Naive thymus-derived CD4-positive, alpha-beta T cell (primary cell): ENCODE measurements at regions not wholly inside any gene's neighbourhood (a gene's known extent, or its start where the extent isn't known, plus 50 kb on each side); places are given as distances from the start of the nearest gene placed in this dataset.

Experiments
- ATAC-seq: fragments of 150-1000 bp; cut with Tn5 transposase; 2 replicates; pipeline ENCODE4 v1.10.0; 2021; ENCODE audit warnings: mild to moderate bottlenecking, moderate library complexity
- CTCF ChIA-PET: fragments of 350-600 bp; sonication (Branson Sonifier 250); formaldehyde crosslinking; loops from one replicate; lab custom pipeline; 2021; ENCODE audit warnings: antibody characterized with exemption; lab: Charles Lee
- POLR2A ChIA-PET: fragments of 350-600 bp; sonication (Branson Sonifier 250); formaldehyde crosslinking; loops from one replicate; lab custom pipeline; 2021; ENCODE audit warnings: antibody characterized with exemption, inconsistent platforms; lab: Charles Lee
- DNase-seq, 9 donors: peaks; one replicate each; pipeline versions ENCODE4 v3.0.0 to v3.0.0-alpha.2; 2020 to 2022; ENCODE audit warnings: mixed read lengths in 1 of 9
- H3K27ac ChIP-seq: one replicate; pipeline ENCODE4 v1.7.0; 2013; ENCODE audit warnings: mild to moderate bottlenecking, low read depth, low read length, moderate library complexity
- H3K27me3 ChIP-seq, 2 donors: one replicate each; pipeline ENCODE4 v1.7.0; 2013; ENCODE audit warnings: low read length in 2 of 2, mild to moderate bottlenecking in 2 of 2, moderate library complexity in 2 of 2; ENCODE audit not compliant: control insufficient read depth in 2 of 2, insufficient read depth in 2 of 2
- H3K36me3 ChIP-seq, 3 experiments: 1 replicate in 2 of 3; 2 replicates in 1 of 3; pipeline ENCODE4 v1.7.0; 2013; ENCODE audit warnings: low read length in 3 of 3, mild to moderate bottlenecking in 3 of 3, moderate library complexity in 1 of 3; ENCODE audit not compliant: insufficient read depth in 3 of 3, control insufficient read depth in 2 of 3
- H3K4me1 ChIP-seq, 2 donors: one replicate each; pipeline ENCODE4 v1.7.0; 2013; ENCODE audit warnings: low read length in 2 of 2, mild to moderate bottlenecking in 2 of 2, moderate library complexity in 1 of 2; ENCODE audit not compliant: control insufficient read depth in 2 of 2, insufficient read depth in 2 of 2
- H3K4me3 ChIP-seq: 2 replicates; pipeline ENCODE4 v1.7.0; 2013; ENCODE audit warnings: mild to moderate bottlenecking, low read length
- H3K9me3 ChIP-seq, 3 experiments: 1 replicate in 2 of 3; 2 replicates in 1 of 3; pipeline ENCODE4 v1.7.0; 2013; ENCODE audit warnings: low read length in 3 of 3; ENCODE audit not compliant: control insufficient read depth in 2 of 3
- H3K27ac Mint-ChIP-seq, 9 donors: one replicate each; pipeline ENCODE4 v1.8.0; 2020 to 2022; ENCODE audit warnings: mixed read lengths in 9 of 9, mild to moderate bottlenecking in 8 of 9, moderate library complexity in 5 of 9, inconsistent platforms in 2 of 9
- H3K27me3 Mint-ChIP-seq, 5 donors: one replicate each; pipeline ENCODE4 v1.8.0; 2021 to 2022; ENCODE audit warnings: mixed read lengths in 5 of 5, mild to moderate bottlenecking in 1 of 5
- H3K36me3 Mint-ChIP-seq, 5 donors: one replicate each; pipeline ENCODE4 v1.8.0; 2020 to 2022; ENCODE audit warnings: mixed read lengths in 5 of 5, mild to moderate bottlenecking in 3 of 5, inconsistent platforms in 1 of 5
- H3K4me1 Mint-ChIP-seq, 7 donors: one replicate each; pipeline ENCODE4 v1.8.0; 2020 to 2022; ENCODE audit warnings: mixed read lengths in 7 of 7, mild to moderate bottlenecking in 3 of 7, inconsistent platforms in 1 of 7
- H3K4me3 Mint-ChIP-seq, 10 donors: one replicate each; pipeline ENCODE4 v1.8.0; 2020 to 2022; ENCODE audit warnings: mild to moderate bottlenecking in 10 of 10, mixed read lengths in 10 of 10, moderate library complexity in 6 of 10, inconsistent platforms in 2 of 10
- H3K9me3 Mint-ChIP-seq, 11 donors: one replicate each; pipeline ENCODE4 v1.8.0; 2020 to 2022; ENCODE audit warnings: mixed read lengths in 11 of 11, mild to moderate bottlenecking in 4 of 11, inconsistent platforms in 1 of 11, moderate library complexity in 1 of 11
- intact Hi-C, 2 donors: fragments of 100-400 bp; cut with micrococcal nuclease; formaldehyde crosslinking; loops; one replicate each; pipeline ENCODE4 v1.15.1; 2023

DNA sequence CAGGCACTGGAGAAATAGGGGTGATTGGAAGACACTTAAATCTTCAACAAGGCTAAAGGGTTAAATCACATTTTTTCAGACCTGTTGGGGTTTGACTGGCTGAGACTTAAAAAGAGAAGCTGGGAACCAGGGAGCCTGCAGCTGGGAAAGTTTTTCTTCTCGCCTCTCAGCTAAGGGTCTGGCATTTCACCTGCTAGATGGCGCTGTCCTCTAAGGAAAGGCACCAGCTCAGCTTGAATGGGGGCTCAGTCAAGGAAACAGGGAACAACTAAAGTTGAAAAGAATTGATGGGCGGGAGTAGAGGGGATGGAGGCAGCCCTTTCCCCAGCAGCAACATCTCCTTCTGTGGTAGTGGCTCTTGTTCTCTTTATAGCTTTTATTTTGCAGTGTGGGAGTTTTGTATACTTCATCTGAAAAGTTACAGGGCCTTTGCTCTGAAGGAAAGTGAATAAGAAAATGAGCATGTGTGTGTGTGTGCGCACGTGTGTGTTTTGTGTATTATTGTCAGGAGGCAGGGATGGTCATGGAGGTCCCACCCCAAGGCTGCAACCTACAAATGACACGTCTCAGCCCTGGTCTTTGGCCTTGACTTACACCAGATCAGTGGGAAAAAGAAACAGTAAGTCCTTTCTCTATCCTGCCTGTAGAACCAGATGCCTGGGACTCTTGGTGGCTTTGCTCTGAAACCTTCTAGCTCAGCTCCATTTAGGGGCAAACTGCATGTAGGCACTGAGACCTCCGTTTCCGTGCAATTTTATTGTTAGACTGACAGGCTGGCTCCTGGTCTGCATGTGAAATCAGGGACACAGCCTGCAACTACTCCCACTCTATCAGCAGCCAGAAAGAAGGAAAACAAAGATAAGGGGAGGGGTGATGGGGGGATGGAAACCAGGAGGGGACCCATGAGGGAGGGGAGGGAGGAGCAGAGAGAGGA, 316.2 kb upstream of the CLINT1 start:
- ATAC-seq (peak; percentile 65), DNase-seq (peak; percentile 11 to 58 (median 46))
- no peaks in the 10 kb centered on the region for H3K9me3 ChIP-seq
- ChIA-PET CTCF (interaction anchor here (0.6 to 3.1 kb wide), 14 partner anchors 13 to 1760 kb away, joined by 3 to 38 read pairs (median 4); no protein-coding TSS in a partner anchor), POLR2A (no interaction called here)
- no peak overlapping the region for H3K27ac ChIP-seq
- peaks cover 0 to 10% (median 4%) of the 10 kb centered on the region in 5 donors for H3K27me3 Mint-ChIP-seq
- no peaks in the 10 kb centered on the region for H3K27me3 ChIP-seq
- intact Hi-C loops = loop anchor here (1.0 to 10.0 kb wide), 5 partner anchors 359 to 958 kb away; no protein-coding TSS in a partner anchor
- no peak overlapping the region for H3K4me3 Mint-ChIP-seq
- H3K27ac Mint-ChIP-seq = peak overlapping the region in 1 of 9 donors; percentile 41
- H3K4me1 ChIP-seq = no peaks in the 10 kb centered on the region
- no peaks in the 10 kb centered on the region for H3K36me3 ChIP-seq
- H3K9me3 Mint-ChIP-seq = no peaks in the 10 kb centered on the region
- no peak overlapping the region for H3K4me3 ChIP-seq
- H3K4me1 Mint-ChIP-seq = peaks cover 0 to 5% (median 0%) of the 10 kb centered on the region in 7 donors
- H3K36me3 Mint-ChIP-seq = no peaks in the 10 kb centered on the region

DNA sequence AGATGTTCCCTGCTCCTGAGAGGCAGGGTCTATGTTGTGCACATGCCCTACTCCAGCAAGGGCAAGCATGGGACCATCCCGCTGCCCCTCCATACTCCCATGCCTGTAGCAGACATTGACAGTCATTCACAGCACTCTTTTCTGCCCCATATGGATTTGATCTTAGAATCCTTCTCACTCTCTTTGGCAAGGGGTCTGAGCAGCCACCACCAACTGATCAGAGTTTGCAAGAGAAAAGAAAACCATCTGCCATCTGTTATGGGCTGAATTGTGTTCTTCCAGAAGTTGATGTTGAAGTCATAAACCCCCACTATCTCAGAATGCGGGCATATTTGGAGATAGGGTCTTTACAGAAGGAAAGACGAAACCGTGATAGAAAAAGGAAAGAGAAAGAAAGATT, 315.1 kb upstream of the CLINT1 start:
- intact Hi-C loops = loop anchor here in 1 of 2 donors (2.0 to 10.0 kb wide), 2 partner anchors 359 to 521 kb away; no protein-coding TSS in a partner anchor
- Histone ChIP-seq H3K9me3 (no peaks in the 10 kb centered on the region), H3K27me3 (no peaks in the 10 kb centered on the region), H3K4me3 (no peak overlapping the region), H3K36me3 (no peaks in the 10 kb centered on the region), H3K27ac (no peak overlapping the region), H3K4me1 (no peaks in the 10 kb centered on the region)
- Mint-ChIP-seq H3K36me3 (no peaks in the 10 kb centered on the region), H3K27me3 (peaks cover 0 to 10% (median 4%) of the 10 kb centered on the region in 5 donors), H3K4me3 (no peak overlapping the region), H3K4me1 (peaks cover 0 to 5% (median 0%) of the 10 kb centered on the region in 7 donors), H3K27ac (no peak overlapping the region), H3K9me3 (no peaks in the 10 kb centered on the region)
- DNase-seq = no peak
- ChIA-PET POLR2A (no interaction called here), CTCF (interaction anchor here (0.9 to 4.4 kb wide), 4 partner anchors 636 to 958 kb away, joined by 3 to 21 read pairs (median 8); no protein-coding TSS in a partner anchor)
- no peak for ATAC-seq

DNA sequence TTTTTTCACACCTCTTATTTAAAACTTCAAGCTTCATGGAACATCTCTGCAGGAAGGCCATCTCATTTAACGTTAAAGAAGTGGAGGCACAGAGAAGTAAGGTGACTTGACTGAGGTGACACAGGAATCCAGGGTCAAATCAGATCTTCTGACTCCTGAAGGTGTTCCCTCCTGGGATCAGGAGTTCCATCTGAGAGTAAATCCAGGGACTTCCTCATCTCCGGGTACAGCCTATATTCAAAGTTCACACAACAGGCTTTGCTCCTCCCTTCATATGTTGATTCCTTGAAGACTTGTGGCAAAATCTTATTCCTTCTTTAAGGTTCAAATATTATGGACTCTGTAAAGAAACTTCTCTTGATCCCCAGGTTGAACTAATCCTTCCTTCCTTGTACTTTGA, 313.1 kb upstream of the CLINT1 start:
- no peak for ATAC-seq
- H3K9me3 ChIP-seq = no peaks in the 10 kb centered on the region
- no peak overlapping the region for H3K4me3 ChIP-seq
- no peak overlapping the region for H3K27ac Mint-ChIP-seq
- DNase-seq = no peak
- no peak overlapping the region for H3K4me3 Mint-ChIP-seq
- intact Hi-C loops = loop anchor here in 1 of 2 donors (10.0 kb wide), 1 partner anchor 357 kb away; no protein-coding TSS in a partner anchor
- POLR2A ChIA-PET = no interaction called here
- CTCF ChIA-PET = interaction anchor here (1.3 to 4.4 kb wide), 3 partner anchors 9 to 934 kb away, joined by 3 to 21 read pairs (median 4); no protein-coding TSS in a partner anchor
- no peak overlapping the region for H3K27ac ChIP-seq
- H3K9me3 Mint-ChIP-seq = no peaks in the 10 kb centered on the region
- H3K4me1 ChIP-seq = no peaks in the 10 kb centered on the region
- H3K4me1 Mint-ChIP-seq = peaks cover 0 to 5% (median 0%) of the 10 kb centered on the region in 7 donors
- H3K27me3 Mint-ChIP-seq = peaks cover 0 to 10% (median 4%) of the 10 kb centered on the region in 5 donors
- H3K36me3 Mint-ChIP-seq = no peaks in the 10 kb centered on the region
- H3K36me3 ChIP-seq = no peaks in the 10 kb centered on the region
- no peaks in the 10 kb centered on the region for H3K27me3 ChIP-seq

DNA sequence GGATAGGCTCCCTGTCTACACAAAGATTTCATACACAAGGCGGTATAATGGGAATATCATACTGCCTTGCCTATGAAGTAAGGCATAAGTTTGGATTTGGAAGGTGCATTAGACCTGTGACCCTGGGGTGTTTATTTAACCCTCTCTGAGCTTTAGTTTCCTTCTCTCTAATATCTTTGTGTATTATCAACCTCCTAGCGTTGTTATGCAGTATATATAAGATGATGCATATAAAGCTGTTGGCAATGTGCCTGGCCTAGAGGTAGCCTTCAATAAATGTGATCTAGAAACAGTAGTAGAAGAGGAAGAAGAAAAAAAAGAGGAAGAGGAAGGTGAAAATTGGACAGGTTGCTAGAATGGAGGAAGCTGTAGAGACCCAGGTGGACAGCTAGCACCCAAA, 311.6 kb upstream of the CLINT1 start:
- ATAC-seq (no peak), DNase-seq (no peak)
- H3K9me3 ChIP-seq = no peaks in the 10 kb centered on the region
- no peaks in the 10 kb centered on the region for H3K36me3 Mint-ChIP-seq
- H3K4me3 Mint-ChIP-seq = no peak overlapping the region
- H3K4me3 ChIP-seq = no peak overlapping the region
- no peaks in the 10 kb centered on the region for H3K4me1 ChIP-seq
- ChIA-PET CTCF (interaction anchor here (0.8 to 4.4 kb wide), 3 partner anchors 10 to 936 kb away, joined by 3 to 21 read pairs (median 3); no protein-coding TSS in a partner anchor), POLR2A (interaction anchor here (0.6 kb wide), 1 partner anchor 679 kb away, joined by 3 read pairs; no protein-coding TSS in a partner anchor)
- no peak overlapping the region for H3K27ac ChIP-seq
- no peaks in the 10 kb centered on the region for H3K36me3 ChIP-seq
- no peaks in the 10 kb centered on the region for H3K9me3 Mint-ChIP-seq
- H3K27ac Mint-ChIP-seq = no peak overlapping the region
- H3K4me1 Mint-ChIP-seq = peaks cover 0 to 3% (median 0%) of the 10 kb centered on the region in 7 donors
- H3K27me3 Mint-ChIP-seq = peaks cover 0 to 10% (median 6%) of the 10 kb centered on the region in 5 donors
- no peaks in the 10 kb centered on the region for H3K27me3 ChIP-seq
- intact Hi-C loops = loop anchor here in 1 of 2 donors (10.0 kb wide), 1 partner anchor 356 kb away; no protein-coding TSS in a partner anchor

DNA sequence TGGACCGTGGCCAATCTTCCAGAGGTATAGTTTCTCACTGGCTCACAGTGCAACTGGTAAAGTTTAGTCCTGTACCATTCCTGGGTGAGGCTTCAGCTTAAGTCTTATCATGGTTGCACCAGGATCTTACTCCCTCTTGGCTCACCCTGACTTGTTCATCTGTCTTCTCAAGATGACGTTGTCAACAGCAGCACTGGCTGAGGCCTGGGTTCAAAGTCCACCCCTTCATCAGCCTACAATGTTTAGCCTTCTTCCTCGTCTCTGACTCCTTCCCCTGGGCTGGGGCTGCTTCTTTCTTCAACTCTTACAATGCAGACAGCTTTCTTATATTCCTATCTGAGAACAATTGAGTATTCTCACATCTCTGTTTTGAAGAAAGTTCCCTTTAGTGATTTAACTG, 311.1 kb upstream of the CLINT1 start:
- DNase-seq = no peak
- H3K27me3 ChIP-seq = no peaks in the 10 kb centered on the region
- H3K27ac ChIP-seq = no peak overlapping the region
- Mint-ChIP-seq H3K9me3 (no peaks in the 10 kb centered on the region), H3K27me3 (peaks cover 2 to 13% (median 10%) of the 10 kb centered on the region in 5 donors), H3K36me3 (no peaks in the 10 kb centered on the region), H3K27ac (no peak overlapping the region), H3K4me1 (peaks cover 0 to 2% (median 0%) of the 10 kb centered on the region in 7 donors), H3K4me3 (no peak overlapping the region)
- CTCF ChIA-PET = interaction anchor here (4.4 kb wide), 1 partner anchor 936 kb away, joined by 21 read pairs; no protein-coding TSS in a partner anchor
- no peak overlapping the region for H3K4me3 ChIP-seq
- ATAC-seq = no peak
- no peaks in the 10 kb centered on the region for H3K4me1 ChIP-seq
- intact Hi-C loops = loop anchor here in 1 of 2 donors (10.0 kb wide), 1 partner anchor 355 kb away; no protein-coding TSS in a partner anchor
- no peaks in the 10 kb centered on the region for H3K9me3 ChIP-seq
- POLR2A ChIA-PET = interaction anchor here (0.6 kb wide), 1 partner anchor 680 kb away, joined by 3 read pairs; no protein-coding TSS in a partner anchor
- H3K36me3 ChIP-seq = no peaks in the 10 kb centered on the region

DNA sequence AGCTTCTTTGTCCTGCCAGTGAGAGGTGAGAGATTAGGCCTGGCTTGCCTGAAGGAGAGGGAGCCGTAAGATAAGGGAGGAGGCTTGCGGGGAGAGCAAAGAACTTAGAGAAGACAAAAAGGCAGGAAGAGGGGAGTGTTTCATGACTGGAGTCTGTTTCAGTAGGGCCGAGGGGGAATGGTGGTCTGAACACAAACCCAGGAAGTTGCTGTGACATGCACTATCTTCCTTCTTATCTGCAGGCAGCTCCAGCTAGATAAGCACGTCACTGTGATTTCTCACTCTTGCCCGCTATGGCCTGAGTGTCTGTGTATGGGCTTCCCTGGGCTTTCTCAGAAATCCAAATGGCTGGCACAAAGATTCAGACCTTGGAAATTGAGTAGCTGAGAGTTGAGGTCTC, 307.5 kb upstream of the CLINT1 start:
- no peaks in the 10 kb centered on the region for H3K9me3 ChIP-seq
- ATAC-seq = no peak
- H3K27ac ChIP-seq = no peak overlapping the region
- Mint-ChIP-seq H3K27ac (peak overlapping the region in 1 of 9 donors; percentile 66), H3K4me3 (no peak overlapping the region), H3K36me3 (no peaks in the 10 kb centered on the region), H3K27me3 (peaks cover 3 to 13% (median 9%) of the 10 kb centered on the region in 5 donors), H3K9me3 (no peaks in the 10 kb centered on the region), H3K4me1 (no peaks in the 10 kb centered on the region)
- no peak for DNase-seq
- POLR2A ChIA-PET = no interaction called here
- no peak overlapping the region for H3K4me3 ChIP-seq
- intact Hi-C loops = no loop called here
- H3K4me1 ChIP-seq = no peaks in the 10 kb centered on the region
- CTCF ChIA-PET = interaction anchor here (0.8 kb wide), 1 partner anchor 11 kb away, joined by 3 read pairs; no protein-coding TSS in a partner anchor
- no peaks in the 10 kb centered on the region for H3K36me3 ChIP-seq
- no peaks in the 10 kb centered on the region for H3K27me3 ChIP-seq
